A549 (cell line): ENCODE measurements at regions not wholly inside any gene's neighbourhood (a gene's known extent, or its start where the extent isn't known, plus 50 kb on each side); places are given as distances from the start of the nearest gene placed in this dataset.

Experiments used
- ATAC-seq, 2 experiments: fragments of 200-7000 bp in 1 of 2; fragments of >200 bp in 1 of 2; cut with Nextera tagmentation in 1 of 2; cut with Tn5 transposase in 1 of 2; 3 replicates each; pipeline versions ENCODE4 v1.8.0 to v1.9.1; 2018 to 2020; ENCODE audit warnings: mild to moderate bottlenecking in 1 of 2, moderate library complexity in 1 of 2
- CTCF ChIA-PET: fragments of 300-600 bp; sonication (Branson Sonifier 250); formaldehyde crosslinking; extraction: SDS; loops from one replicate; lab custom pipeline; 2021; ENCODE audit warnings: antibody characterized with exemption, inconsistent platforms; lab: Yijun Ruan, JAX
- POLR2A ChIA-PET: fragments of 350-600 bp; formaldehyde crosslinking; extraction: SDS; loops from one replicate; lab custom pipeline; 2021; ENCODE audit warnings: antibody characterized with exemption, inconsistent platforms; lab: Yijun Ruan, JAX
- DNase-seq, 2 experiments: peaks; one replicate each; pipeline versions ENCODE4 v3.0.0 to v3.0.0-alpha.2; 2011 to 2016; ENCODE audit warnings: low read depth in 1 of 2, low spot score in 1 of 2
- FAIRE-seq: peaks from 2 replicates; lab custom pipeline; 2011; peaks lifted over from hg19 to GRCh38; lab: Jason Lieb, UNC
- H3K27ac ChIP-seq, 2 experiments: fragments of >200 bp; sonication (Bioruptor Twin); formaldehyde crosslinking; 3 replicates each; pipeline ENCODE4 v1.5.1; 2016 to 2017
- H3K4me1 ChIP-seq: fragments of >200 bp; sonication (Bioruptor Twin); formaldehyde crosslinking; 3 replicates; pipeline ENCODE4 v1.6.1; 2016
- H3K4me2 ChIP-seq: fragments of >200 bp; sonication (Bioruptor Twin); formaldehyde crosslinking; 3 replicates; pipeline ENCODE4 v1.6.1; 2016
- H3K4me3 ChIP-seq: fragments of >200 bp; sonication (Bioruptor Twin); formaldehyde crosslinking; 3 replicates; pipeline ENCODE4 v1.5.1; 2016
- H3K9me3 ChIP-seq: fragments of >200 bp; sonication (Bioruptor Twin); formaldehyde crosslinking; 3 replicates; pipeline ENCODE4 v1.6.1; 2016
- BHLHE40 ChIP-seq: IDR thresholded peaks from 2 replicates; pipeline ENCODE4 v1.6.1; 2012; ENCODE audit warnings: low read depth, low read length, inconsistent platforms
- CBX2 ChIP-seq: fragments of 200-600 bp; sonication (generic); IDR thresholded peaks from 2 replicates; pipeline ENCODE4 v1.6.1; 2016; ENCODE audit warnings: low read depth, mild to moderate bottlenecking, borderline replicate concordance
- CEBPB ChIP-seq, 2 experiments: fragments of >200 bp in 1 of 2; sonication (Bioruptor Twin) in 1 of 2; formaldehyde crosslinking in 1 of 2; IDR thresholded peaks; 2 replicates each; pipeline ENCODE4 v1.6.1; 2012 to 2016
- EP300 ChIP-seq, 2 experiments: fragments of >200 bp; sonication (Bioruptor Twin); formaldehyde crosslinking; IDR thresholded peaks; 2 replicates in 1 of 2; 3 replicates in 1 of 2; pipeline ENCODE4 v1.6.1; 2016 to 2017
- ESRRA ChIP-seq: fragments of 150-350 bp; IDR thresholded peaks from 2 replicates; pipeline ENCODE4 v1.6.1; 2014; ENCODE audit warnings: mild to moderate bottlenecking, low read length, borderline replicate concordance
- FOSB ChIP-seq: fragments of 250-450 bp; sonication (Bioruptor Pico); IDR thresholded peaks from 2 replicates; pipeline ENCODE4 v1.5.0; 2020; ENCODE audit warnings: mild to moderate bottlenecking, moderate library complexity
- FOSL2 ChIP-seq, 2 experiments: fragments of 450-650 bp in 1 of 2; fragments of >200 bp in 1 of 2; sonication (Bioruptor Twin) in 1 of 2; formaldehyde crosslinking; IDR thresholded peaks; 2 replicates each; pipeline versions ENCODE4 v1.5.0 to v1.6.1; 2016 to 2020; ENCODE audit warnings: mild to moderate bottlenecking in 1 of 2, moderate library complexity in 1 of 2
- GATA3 ChIP-seq: IDR thresholded peaks from 2 replicates; pipeline ENCODE4 v1.6.1; 2012; ENCODE audit warnings: borderline replicate concordance
- HDAC2 ChIP-seq: fragments of 200-600 bp; sonication (generic); IDR thresholded peaks from 2 replicates; pipeline ENCODE4 v1.6.1; 2016
- HOXB5 ChIP-seq: fragments of 250-450 bp; sonication (Bioruptor Pico); IDR thresholded peaks from 2 replicates; pipeline ENCODE4 v1.5.0; 2020; ENCODE audit warnings: mild to moderate bottlenecking, moderate library complexity
- JUN ChIP-seq, 2 experiments: fragments of >200 bp; sonication (Bioruptor Twin); formaldehyde crosslinking; IDR thresholded peaks; 2 replicates in 1 of 2; 3 replicates in 1 of 2; pipeline ENCODE4 v1.6.1; 2016 to 2017
- JUNB ChIP-seq: fragments of >200 bp; sonication (Bioruptor Twin); formaldehyde crosslinking; IDR thresholded peaks from 2 replicates; pipeline ENCODE4 v1.6.1; 2016
- KDM1A ChIP-seq: fragments of 200-600 bp; sonication (generic); IDR thresholded peaks from 2 replicates; pipeline ENCODE4 v1.6.1; 2016; ENCODE audit warnings: low read depth, mild to moderate bottlenecking
- MAFK ChIP-seq: fragments of 450-650 bp; IDR thresholded peaks from 2 replicates; pipeline ENCODE4 v1.6.1; 2014; ENCODE audit not compliant: partially characterized antibody
- MAZ ChIP-seq: fragments of 150-350 bp; IDR thresholded peaks from 2 replicates; pipeline ENCODE4 v1.6.1; 2014; ENCODE audit warnings: antibody characterized with exemption, low read depth, low read length, borderline replicate concordance
- MYC ChIP-seq: IDR thresholded peaks from 2 replicates; pipeline ENCODE4 v1.6.1; 2012; ENCODE audit warnings: mild to moderate bottlenecking, inconsistent platforms, low read length, improper control_type of control experiment, borderline replicate concordance
- NFE2L2 ChIP-seq: fragments of 150-350 bp; conservative IDR thresholded peaks from 2 replicates; pipeline ENCODE4 v1.6.1; 2014; ENCODE audit warnings: low read length
- NPAS2 ChIP-seq: fragments of 250-450 bp; sonication (Bioruptor Pico); IDR thresholded peaks from 2 replicates; pipeline ENCODE4 v1.8.0; 2022; ENCODE audit warnings: mild to moderate bottlenecking, moderate library complexity, borderline replicate concordance
- PHF8 ChIP-seq: fragments of 200-600 bp; sonication (generic); IDR thresholded peaks from 2 replicates; pipeline ENCODE4 v1.6.1; 2016; ENCODE audit warnings: low read depth, mild to moderate bottlenecking, antibody characterized with exemption, moderate library complexity, borderline replicate concordance
- POLR2A ChIP-seq: IDR thresholded peaks from 2 replicates; pipeline ENCODE4 v1.6.1; 2012; ENCODE audit warnings: mild to moderate bottlenecking, low read length
- RAD21 ChIP-seq, 2 experiments: fragments of >200 bp in 1 of 2; sonication (Bioruptor Twin) in 1 of 2; formaldehyde crosslinking in 1 of 2; IDR thresholded peaks in 1 of 2; conservative IDR thresholded peaks in 1 of 2; 2 replicates in 1 of 2; 3 replicates in 1 of 2; pipeline ENCODE4 v1.6.1; 2012 to 2018; ENCODE audit warnings: inconsistent platforms in 1 of 2
- RARB ChIP-seq: fragments of 250-450 bp; sonication (Bioruptor Pico); IDR thresholded peaks from 2 replicates; pipeline ENCODE4 v1.8.0; 2021; ENCODE audit warnings: mild to moderate bottlenecking, moderate library complexity
- RCOR1 ChIP-seq: fragments of 150-350 bp; IDR thresholded peaks from 2 replicates; pipeline ENCODE4 v1.6.1; 2014; ENCODE audit warnings: antibody characterized with exemption, low read length, low read depth
- RFX5 ChIP-seq: fragments of 450-650 bp; IDR thresholded peaks from 2 replicates; pipeline ENCODE4 v1.7.1; 2014; ENCODE audit warnings: antibody characterized with exemption, mild to moderate bottlenecking, moderate library complexity
- SMC3 ChIP-seq: fragments of >200 bp; sonication (Bioruptor Twin); formaldehyde crosslinking; IDR thresholded peaks from 3 replicates; pipeline ENCODE4 v1.6.1; 2018; ENCODE audit warnings: inconsistent platforms
- SREBF2 ChIP-seq: fragments of 450-650 bp; IDR thresholded peaks from 2 replicates; pipeline ENCODE4 v1.6.1; 2014; ENCODE audit warnings: mild to moderate bottlenecking, moderate library complexity
- TFCP2L1 ChIP-seq: fragments of 250-450 bp; sonication (Bioruptor Pico); IDR thresholded peaks from 2 replicates; pipeline ENCODE4 v1.5.0; 2021; ENCODE audit warnings: mild to moderate bottlenecking
- ZFP36 ChIP-seq: fragments of 450-650 bp; IDR thresholded peaks from 2 replicates; pipeline ENCODE4 v1.6.1; 2014; ENCODE audit warnings: borderline replicate concordance; ENCODE audit not compliant: partially characterized antibody
- ZNF302 ChIP-seq: fragments of 250-450 bp; sonication (Bioruptor Pico); IDR thresholded peaks from 2 replicates; pipeline ENCODE4 v1.9.0; 2021; ENCODE audit warnings: inconsistent platforms, mild to moderate bottlenecking, moderate library complexity
- ZSCAN20 ChIP-seq: fragments of 250-450 bp; sonication (Bioruptor Pico); IDR thresholded peaks from 2 replicates; pipeline ENCODE4 v1.8.0; 2022; ENCODE audit warnings: mild to moderate bottlenecking, moderate library complexity
- WGBS: methylation state at CpG from one replicate; pipeline ENCODE4 v1.1.6; 2017; ENCODE audit errors: missing lambda C conversion rate; 5-methylcytosine and 5-hydroxymethylcytosine counted together
- TF ChIP-seq, protein P1 (sequence below): fragments of >200 bp; sonication (Bioruptor Twin); formaldehyde crosslinking; IDR thresholded peaks from 3 replicates; pipeline ENCODE4 v1.6.1; 2016
- TF ChIP-seq, protein P2 (sequence below): IDR thresholded peaks from 2 replicates; pipeline ENCODE4 v1.6.1; 2012; ENCODE audit warnings: low read depth, borderline replicate concordance
- TF ChIP-seq, protein P3 (sequence below): fragments of 450-650 bp; IDR thresholded peaks from 2 replicates; pipeline ENCODE4 v1.6.1; 2014; ENCODE audit warnings: antibody characterized with exemption
- TF ChIP-seq, protein P4 (sequence below): fragments of 150-350 bp; IDR thresholded peaks from 2 replicates; pipeline ENCODE4 v1.6.1; 2014; ENCODE audit warnings: low read depth, mild to moderate bottlenecking, low read length
- TF ChIP-seq, protein P5 (sequence below): fragments of 250-450 bp; sonication (Bioruptor Pico); IDR thresholded peaks from 2 replicates; pipeline ENCODE4 v1.5.0; 2021; ENCODE audit warnings: mild to moderate bottlenecking, moderate library complexity, borderline replicate concordance

DNA sequence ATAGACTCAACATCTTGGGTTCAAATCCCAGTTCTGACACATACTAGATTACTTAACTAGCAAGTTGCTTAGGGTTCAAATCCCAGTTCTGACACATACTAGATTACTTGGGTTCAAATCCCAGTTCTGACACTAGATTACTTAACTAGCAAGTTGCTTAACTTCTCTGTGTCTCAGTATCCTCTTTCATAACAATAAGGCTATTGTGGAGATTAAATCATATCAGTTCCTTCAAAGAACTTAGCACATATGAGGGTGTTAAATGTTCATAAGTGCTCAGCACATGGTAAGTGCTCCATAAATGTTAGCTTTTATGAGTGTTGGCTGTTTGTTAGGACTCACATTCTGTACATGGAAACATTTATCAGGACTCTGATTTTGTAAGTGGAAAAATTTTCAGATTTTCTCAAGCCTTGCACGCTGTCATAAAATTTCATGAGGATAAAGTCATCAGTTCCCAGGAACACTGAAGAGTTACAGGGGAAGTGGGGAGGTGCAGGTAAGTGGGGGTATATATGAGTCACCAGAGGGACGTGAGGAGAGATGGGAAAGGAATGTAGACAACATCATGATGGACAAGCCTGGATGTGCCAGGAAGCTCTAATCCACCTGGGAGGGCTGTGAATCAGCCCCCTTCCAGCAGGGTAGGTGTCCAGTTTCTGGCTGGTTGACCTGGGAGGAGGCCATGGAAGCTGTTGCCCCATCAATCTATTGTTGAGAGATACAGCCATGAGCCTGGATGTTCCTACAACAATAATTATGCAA is 532.2 kb upstream of the WWC1 start (continued):
- TF ChIP-seq CBX2 (no peak), SMC3 (no peak), HOXB5 (CRISPR knock-in tag) (no peak), PHF8 (no peak), BHLHE40 (no peak), ZNF302 (CRISPR knock-in tag) (no peak), RARB (no peak), RCOR1 (no peak), NPAS2 (no peak), TFCP2L1 (CRISPR knock-in tag) (no peak), JUNB (peak; percentile 92), MYC (no peak), HDAC2 (no peak), KDM1A (no peak), NFE2L2 (no peak), MAZ (no peak), SREBF2 (no peak)
- TF ChIP-seq, protein P1, sequence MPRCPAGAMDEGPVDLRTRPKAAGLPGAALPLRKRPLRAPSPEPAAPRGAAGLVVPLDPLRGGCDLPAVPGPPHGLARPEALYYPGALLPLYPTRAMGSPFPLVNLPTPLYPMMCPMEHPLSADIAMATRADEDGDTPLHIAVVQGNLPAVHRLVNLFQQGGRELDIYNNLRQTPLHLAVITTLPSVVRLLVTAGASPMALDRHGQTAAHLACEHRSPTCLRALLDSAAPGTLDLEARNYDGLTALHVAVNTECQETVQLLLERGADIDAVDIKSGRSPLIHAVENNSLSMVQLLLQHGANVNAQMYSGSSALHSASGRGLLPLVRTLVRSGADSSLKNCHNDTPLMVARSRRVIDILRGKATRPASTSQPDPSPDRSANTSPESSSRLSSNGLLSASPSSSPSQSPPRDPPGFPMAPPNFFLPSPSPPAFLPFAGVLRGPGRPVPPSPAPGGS: peak; percentile 68; the same call in 1 of the 3 replicates
- TF ChIP-seq, protein P2, sequence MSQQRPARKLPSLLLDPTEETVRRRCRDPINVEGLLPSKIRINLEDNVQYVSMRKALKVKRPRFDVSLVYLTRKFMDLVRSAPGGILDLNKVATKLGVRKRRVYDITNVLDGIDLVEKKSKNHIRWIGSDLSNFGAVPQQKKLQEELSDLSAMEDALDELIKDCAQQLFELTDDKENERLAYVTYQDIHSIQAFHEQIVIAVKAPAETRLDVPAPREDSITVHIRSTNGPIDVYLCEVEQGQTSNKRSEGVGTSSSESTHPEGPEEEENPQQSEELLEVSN: no peak
- TF ChIP-seq, protein P3, sequence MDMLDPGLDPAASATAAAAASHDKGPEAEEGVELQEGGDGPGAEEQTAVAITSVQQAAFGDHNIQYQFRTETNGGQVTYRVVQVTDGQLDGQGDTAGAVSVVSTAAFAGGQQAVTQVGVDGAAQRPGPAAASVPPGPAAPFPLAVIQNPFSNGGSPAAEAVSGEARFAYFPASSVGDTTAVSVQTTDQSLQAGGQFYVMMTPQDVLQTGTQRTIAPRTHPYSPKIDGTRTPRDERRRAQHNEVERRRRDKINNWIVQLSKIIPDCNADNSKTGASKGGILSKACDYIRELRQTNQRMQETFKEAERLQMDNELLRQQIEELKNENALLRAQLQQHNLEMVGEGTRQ: no peak
- TF ChIP-seq, protein P4, sequence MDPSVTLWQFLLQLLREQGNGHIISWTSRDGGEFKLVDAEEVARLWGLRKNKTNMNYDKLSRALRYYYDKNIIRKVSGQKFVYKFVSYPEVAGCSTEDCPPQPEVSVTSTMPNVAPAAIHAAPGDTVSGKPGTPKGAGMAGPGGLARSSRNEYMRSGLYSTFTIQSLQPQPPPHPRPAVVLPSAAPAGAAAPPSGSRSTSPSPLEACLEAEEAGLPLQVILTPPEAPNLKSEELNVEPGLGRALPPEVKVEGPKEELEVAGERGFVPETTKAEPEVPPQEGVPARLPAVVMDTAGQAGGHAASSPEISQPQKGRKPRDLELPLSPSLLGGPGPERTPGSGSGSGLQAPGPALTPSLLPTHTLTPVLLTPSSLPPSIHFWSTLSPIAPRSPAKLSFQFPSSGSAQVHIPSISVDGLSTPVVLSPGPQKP: no peak
- TF ChIP-seq, all 56 proteins: peak for 8

DNA sequence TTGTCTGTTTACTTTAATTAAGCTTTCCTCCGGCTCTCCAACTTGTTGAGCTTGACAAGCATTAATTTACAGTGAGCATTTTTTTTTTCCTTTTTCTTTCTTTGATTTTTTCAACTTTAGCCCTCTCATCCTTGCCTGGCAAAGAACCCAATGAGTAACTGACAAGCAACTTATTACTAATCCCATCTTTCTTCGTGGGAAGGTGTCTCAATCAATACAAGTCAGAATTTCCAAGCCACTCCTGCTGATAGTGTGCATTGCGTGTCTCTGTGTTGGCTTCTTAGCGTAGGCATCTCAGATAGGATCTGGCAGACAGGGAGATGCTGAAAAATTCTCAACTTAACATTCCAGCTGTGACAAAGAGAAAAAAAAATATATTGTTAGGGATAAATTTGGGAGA is 527.7 kb upstream of the WWC1 start:
- FAIRE-seq: no peak
- Histone ChIP-seq H3K9me3 (no peaks in the 10 kb centered on the region), H3K27ac (peak overlapping the region in 1 of 2 experiments; percentile 34; a peak in 2 of 6 replicates), H3K4me2 (no peak overlapping the region), H3K4me1 (peaks cover 14% of the 10 kb centered on the region), H3K4me3 (no peak overlapping the region)
- no peak for DNase-seq
- WGBS: 50% methylated on average over 4 of the region's 4 CpGs
- TF ChIP-seq MAFK (no peak), KDM1A (no peak), ZFP36 (no peak), POLR2A (no peak), GATA3 (no peak), CEBPB (IDR thresholded peaks at IDR 0.05) (no peak), RFX5 (no peak), JUNB (no peak), JUN (IDR thresholded peaks at IDR 0.05) (no peak), FOSB (CRISPR knock-in tag) (no peak), EP300 (IDR thresholded peaks at IDR 0.05) (no peak), ZSCAN20 (no peak), ESRRA (no peak), FOSL2 (IDR thresholded peaks at IDR 0.05) (no peak), FOSL2 (CRISPR knock-in tag; IDR thresholded peaks at IDR 0.05) (no peak), RAD21 (conservative IDR thresholded peaks at IDR 0.05 in 1 of 2, IDR thresholded peaks at IDR 0.05 in 1 of 2) (no peak)
- TF ChIP-seq, protein P5, sequence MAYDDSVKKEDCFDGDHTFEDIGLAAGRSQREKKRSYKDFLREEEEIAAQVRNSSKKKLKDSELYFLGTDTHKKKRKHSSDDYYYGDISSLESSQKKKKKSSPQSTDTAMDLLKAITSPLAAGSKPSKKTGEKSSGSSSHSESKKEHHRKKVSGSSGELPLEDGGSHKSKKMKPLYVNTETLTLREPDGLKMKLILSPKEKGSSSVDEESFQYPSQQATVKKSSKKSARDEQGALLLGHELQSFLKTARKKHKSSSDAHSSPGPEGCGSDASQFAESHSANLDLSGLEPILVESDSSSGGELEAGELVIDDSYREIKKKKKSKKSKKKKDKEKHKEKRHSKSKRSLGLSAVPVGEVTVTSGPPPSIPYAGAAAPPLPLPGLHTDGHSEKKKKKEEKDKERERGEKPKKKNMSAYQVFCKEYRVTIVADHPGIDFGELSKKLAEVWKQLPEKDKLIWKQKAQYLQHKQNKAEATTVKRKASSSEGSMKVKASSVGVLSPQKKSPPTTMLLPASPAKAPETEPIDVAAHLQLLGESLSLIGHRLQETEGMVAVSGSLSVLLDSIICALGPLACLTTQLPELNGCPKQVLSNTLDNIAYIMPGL: no peak
- TF ChIP-seq, protein P3: no peak
- ChIA-PET POLR2A (no interaction called here), CTCF (interaction anchor here (0.8 kb wide), 1 partner anchor 41 kb away, joined by 4 read pairs; no protein-coding TSS in a partner anchor)
- ATAC-seq: no peak
